ENCODE measurements at regions not wholly inside any gene's neighbourhood (a gene's known extent, or its start where the extent isn't known, plus 50 kb on each side); places are given as distances from the start of the nearest gene placed in this dataset.
"Not testable (repeated sequence)": the region's sequence is repeated elsewhere in the genome, so short reads cannot be mapped to it uniquely, and the experiment has no call there.

GRCh38 chrY:7588176-7588575, 676.6 kb upstream of the AMELY start:
- WGBS, 4 donors: 91% methylated on average over 1 of the region's 1 CpG; no CpG with 5 or more reads in 3 of the 4 donors
- H3K4me3 ChIP-seq; H3K27ac ChIP-seq; H3K4me1 ChIP-seq (replicated peaks in 1 of 2); DNase-seq; H3K36me3 ChIP-seq (replicated peaks in 1 of 2); H3K9me3 ChIP-seq (replicated peaks in 1 of 3); H3K27me3 ChIP-seq; intact Hi-C loops (cut with DNase I): not testable (repeated sequence)

DNA sequence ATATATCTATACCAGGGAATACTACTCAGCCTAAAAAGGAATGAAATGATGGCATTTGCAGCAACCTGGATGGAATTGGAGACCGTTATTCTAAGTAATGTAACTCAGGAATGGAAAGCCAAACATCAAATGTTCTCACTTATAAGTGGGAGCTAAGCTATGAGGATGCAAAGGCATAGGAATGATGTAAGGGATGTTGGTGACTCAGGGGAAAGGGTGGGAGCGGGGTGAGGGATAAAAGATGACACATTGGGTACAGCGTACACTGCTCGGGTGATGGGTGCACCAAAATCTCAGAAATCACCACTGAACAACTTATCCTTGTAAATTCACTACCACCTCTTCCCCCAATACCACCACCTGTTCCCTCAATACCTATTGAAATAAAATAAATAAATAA, 651.0 kb upstream of the AMELY start:
- intact Hi-C loops (cut with DNase I): no loop called here
- H3K4me1 ChIP-seq (replicated peaks in 1 of 2): no peaks in the 10 kb centered on the region
- no peaks in the 10 kb centered on the region for H3K36me3 ChIP-seq (replicated peaks in 1 of 2)
- 82 to 86% methylated on average over 4 of the region's 4 CpGs; no CpG with 5 or more reads in 2 of the 4 donors for WGBS, 4 donors
- H3K9me3 ChIP-seq (replicated peaks in 1 of 3): no peaks in the 10 kb centered on the region
- H3K27ac ChIP-seq: no peak overlapping the region
- TF ChIP-seq CTCF (IDR thresholded peaks at IDR 0.05): no peak
- TF ChIP-seq POLR2A (IDR thresholded peaks at IDR 0.05): no peak
- no peak for DNase-seq
- no peaks in the 10 kb centered on the region for H3K27me3 ChIP-seq
- no peak overlapping the region for H3K4me3 ChIP-seq

GRCh38 chrY:7557675-7558074, 646.1 kb upstream of the AMELY start:
- H3K27ac ChIP-seq: no peak overlapping the region
- no peak overlapping the region for H3K4me3 ChIP-seq
- no peaks in the 10 kb centered on the region for H3K4me1 ChIP-seq (replicated peaks in 1 of 2)
- 43 to 49% methylated on average over 5 to 7 of the region's 7 CpGs; no CpG with 5 or more reads in 2 of the 4 donors for WGBS, 4 donors
- no peaks in the 10 kb centered on the region for H3K27me3 ChIP-seq
- DNase-seq: peak in 1 of 7 donors; percentile 1
- H3K9me3 ChIP-seq (replicated peaks in 1 of 3): no peaks in the 10 kb centered on the region
- intact Hi-C loops (cut with DNase I): no loop called here
- TF ChIP-seq POLR2A (IDR thresholded peaks at IDR 0.05) (no peak), CTCF (IDR thresholded peaks at IDR 0.05) (peak in 1 of 6 experiments; percentile 12)
- H3K36me3 ChIP-seq (replicated peaks in 1 of 2): no peaks in the 10 kb centered on the region

DNA sequence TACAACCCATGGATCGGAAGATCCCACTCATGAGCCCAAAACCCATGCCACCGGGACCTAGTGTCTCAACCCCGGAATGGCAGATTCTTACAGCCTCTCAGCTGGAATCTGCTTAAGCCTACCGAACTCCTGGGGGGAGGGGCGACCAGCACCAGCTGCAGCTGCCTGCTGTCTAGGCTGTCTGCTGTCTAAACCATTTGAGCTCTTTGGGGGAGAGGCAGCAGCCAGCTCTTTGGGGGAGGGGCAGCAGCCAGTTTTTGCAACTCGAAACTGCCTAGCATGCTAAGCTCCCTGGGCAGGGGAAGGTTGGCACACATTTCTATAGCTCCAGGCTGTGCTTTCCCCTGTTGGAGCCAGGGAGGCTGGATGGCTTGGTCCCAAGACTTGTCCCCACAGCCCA, 643.5 kb upstream of the AMELY start:
- 68 to 70% methylated on average over 3 to 6 of the region's 6 CpGs; no CpG with 5 or more reads in 2 of the 4 donors for WGBS, 4 donors
- H3K4me3 ChIP-seq: no peak overlapping the region
- H3K27me3 ChIP-seq: no peaks in the 10 kb centered on the region
- no peak overlapping the region for H3K27ac ChIP-seq
- H3K4me1 ChIP-seq (replicated peaks in 1 of 2): no peaks in the 10 kb centered on the region
- no peak for DNase-seq
- TF ChIP-seq CTCF (IDR thresholded peaks at IDR 0.05): no peak
- TF ChIP-seq POLR2A (IDR thresholded peaks at IDR 0.05): no peak
- H3K9me3 ChIP-seq (replicated peaks in 1 of 3): no peaks in the 10 kb centered on the region
- intact Hi-C loops (cut with DNase I): no loop called here
- H3K36me3 ChIP-seq (replicated peaks in 1 of 2): no peaks in the 10 kb centered on the region

GRCh38 chrY:7545060-7545459, 633.5 kb upstream of the AMELY start:
- no peaks in the 10 kb centered on the region for H3K36me3 ChIP-seq (replicated peaks in 1 of 2)
- WGBS, 4 donors: 70 to 74% methylated on average over 1 of the region's 1 CpG; no CpG with 5 or more reads in 2 of the 4 donors
- no peaks in the 10 kb centered on the region for H3K9me3 ChIP-seq (replicated peaks in 1 of 3)
- no peaks in the 10 kb centered on the region for H3K4me1 ChIP-seq (replicated peaks in 1 of 2)
- TF ChIP-seq CTCF (IDR thresholded peaks at IDR 0.05) (no peak), POLR2A (IDR thresholded peaks at IDR 0.05) (no peak)
- intact Hi-C loops (cut with DNase I): no loop called here
- DNase-seq: no peak
- H3K27me3 ChIP-seq: no peaks in the 10 kb centered on the region
- H3K4me3 ChIP-seq: no peak overlapping the region
- no peak overlapping the region for H3K27ac ChIP-seq

All from adrenal gland (tissue), 9 donors.